ENCODE measurements at regions not wholly inside any gene's neighbourhood (a gene's known extent, or its start where the extent isn't known, plus 50 kb on each side); places are given as distances from the start of the nearest gene placed in this dataset.

GRCh38 chr5:10842823-10843222, 81.8 kb upstream of the DAP start:
- Histone ChIP-seq H3K27me3 (replicated peaks in 1 of 4; ENCODE audit: control extremely low read depth in 1 of 4, control insufficient read depth in 3 of 4, insufficient read depth in 4 of 4, low read length in 3 of 4) (no peaks in the 10 kb centered on the region), H2AFZ (ENCODE audit: insufficient read depth, low read depth, low read length, poor library complexity, severe bottlenecking) (no peak overlapping the region), H3K9ac (ENCODE audit: low read length) (no peak overlapping the region), H3K9me3 (ENCODE audit: control extremely low read depth in 1 of 3, control insufficient read depth in 2 of 3, insufficient read depth in 1 of 3, low read length in 2 of 3) (peaks cover 0 to 9% (median 6%) of the 10 kb centered on the region in 3 donors), H4K20me1 (ENCODE audit: control insufficient read depth, insufficient read depth, low read length, poor library complexity, severe bottlenecking) (no peaks in the 10 kb centered on the region), H3K36me3 (replicated peaks in 1 of 2; ENCODE audit: control extremely low read depth in 1 of 2, control insufficient read depth in 1 of 2, extremely low read depth in 1 of 2, insufficient read depth in 2 of 2, low read length in 1 of 2) (no peaks in the 10 kb centered on the region), H3K4me1 (ENCODE audit: control insufficient read depth in 2 of 2, insufficient read depth in 2 of 2, low read length in 2 of 2) (no peaks in the 10 kb centered on the region), H3K27ac (ENCODE audit: low read length in 2 of 2) (no peak overlapping the region), H3K79me2 (ENCODE audit: control insufficient read depth, insufficient read depth, low read length) (no peaks in the 10 kb centered on the region), H3K4me2 (replicated peaks; ENCODE audit: low read depth, low read length, poor library complexity, severe bottlenecking) (no peak overlapping the region), H3K4me3 (ENCODE audit: control extremely low read depth in 1 of 5, extremely low read depth in 1 of 5, insufficient read depth in 1 of 5, low read depth in 2 of 5, low read length in 4 of 5) (no peak overlapping the region)
- WGBS (ENCODE audit: insufficient coverage): 90% methylated on average over 2 of the region's 3 CpGs
- POLR2A ChIA-PET: no interaction called here
- TF ChIP-seq EZH2 (IDR thresholded peaks at IDR 0.05; ENCODE audit: borderline replicate concordance, insufficient read depth, low read depth, low read length, poor library complexity, severe bottlenecking): no peak
- TF ChIP-seq, protein P1, sequence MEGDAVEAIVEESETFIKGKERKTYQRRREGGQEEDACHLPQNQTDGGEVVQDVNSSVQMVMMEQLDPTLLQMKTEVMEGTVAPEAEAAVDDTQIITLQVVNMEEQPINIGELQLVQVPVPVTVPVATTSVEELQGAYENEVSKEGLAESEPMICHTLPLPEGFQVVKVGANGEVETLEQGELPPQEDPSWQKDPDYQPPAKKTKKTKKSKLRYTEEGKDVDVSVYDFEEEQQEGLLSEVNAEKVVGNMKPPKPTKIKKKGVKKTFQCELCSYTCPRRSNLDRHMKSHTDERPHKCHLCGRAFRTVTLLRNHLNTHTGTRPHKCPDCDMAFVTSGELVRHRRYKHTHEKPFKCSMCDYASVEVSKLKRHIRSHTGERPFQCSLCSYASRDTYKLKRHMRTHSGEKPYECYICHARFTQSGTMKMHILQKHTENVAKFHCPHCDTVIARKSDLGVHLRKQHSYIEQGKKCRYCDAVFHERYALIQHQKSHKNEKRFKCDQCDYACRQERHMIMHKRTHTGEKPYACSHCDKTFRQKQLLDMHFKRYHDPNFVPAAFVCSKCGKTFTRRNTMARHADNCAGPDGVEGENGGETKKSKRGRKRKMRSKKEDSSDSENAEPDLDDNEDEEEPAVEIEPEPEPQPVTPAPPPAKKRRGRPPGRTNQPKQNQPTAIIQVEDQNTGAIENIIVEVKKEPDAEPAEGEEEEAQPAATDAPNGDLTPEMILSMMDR (IDR thresholded peaks at IDR 0.05): no peak
- Mint-ChIP-seq H3K27ac (no peak overlapping the region), H3K4me1 (no peaks in the 10 kb centered on the region), H3K27me3 (peaks cover 33% of the 10 kb centered on the region), H3K4me3 (no peak overlapping the region), H3K9me3 (ENCODE audit: insufficient read depth) (peaks cover 5% of the 10 kb centered on the region)
- DNase-seq (no peak), ATAC-seq (ENCODE audit: low read depth) (no peak)
- intact Hi-C loops (cut with micrococcal nuclease): no loop called here
- CTCF ChIA-PET: interaction anchor here (1.5 kb wide), 1 partner anchor 12 kb away, joined by 3 read pairs; no protein-coding TSS in a partner anchor

DNA sequence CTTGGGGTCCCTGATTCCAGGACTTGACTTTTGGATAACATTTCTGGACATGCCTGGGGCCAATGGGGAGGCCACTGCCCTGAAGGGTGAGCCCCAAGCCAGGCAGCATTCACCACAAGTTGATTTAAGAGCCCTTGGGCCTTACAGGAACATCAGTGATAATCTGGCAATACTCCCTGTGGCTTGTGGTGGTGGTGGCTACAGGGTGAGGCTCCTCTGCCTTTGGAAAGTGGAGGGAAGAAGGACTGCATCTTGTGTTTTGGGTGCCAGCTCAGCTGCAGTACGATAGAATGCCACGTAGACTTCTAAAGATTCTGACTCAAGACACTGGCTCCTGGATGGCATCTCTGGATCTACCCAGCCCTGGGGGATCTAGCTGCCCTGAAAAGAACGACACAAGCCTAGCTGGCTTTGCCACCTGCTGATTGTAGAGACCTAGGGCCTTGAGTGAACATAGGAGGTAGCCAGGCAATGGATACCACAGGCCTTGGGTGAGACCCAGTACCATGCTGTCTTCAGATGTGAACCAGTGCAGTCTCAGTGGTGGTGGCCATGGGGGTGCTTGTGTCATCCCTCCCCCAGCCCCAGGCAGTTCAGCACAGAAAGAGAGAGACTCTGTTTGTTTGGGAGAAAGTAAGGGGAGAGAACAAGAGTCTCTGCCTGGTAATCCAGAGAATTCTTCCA, 79.0 kb upstream of the DAP start:
- Mint-ChIP-seq H3K27ac (no peak overlapping the region), H3K4me1 (no peaks in the 10 kb centered on the region), H3K4me3 (no peak overlapping the region), H3K27me3 (peaks cover 23% of the 10 kb centered on the region), H3K9me3 (ENCODE audit: insufficient read depth) (peaks cover 3% of the 10 kb centered on the region)
- Histone ChIP-seq H3K36me3 (replicated peaks in 1 of 2; ENCODE audit: control extremely low read depth in 1 of 2, control insufficient read depth in 1 of 2, extremely low read depth in 1 of 2, insufficient read depth in 2 of 2, low read length in 1 of 2) (no peaks in the 10 kb centered on the region), H2AFZ (ENCODE audit: insufficient read depth, low read depth, low read length, poor library complexity, severe bottlenecking) (no peak overlapping the region), H4K20me1 (ENCODE audit: control insufficient read depth, insufficient read depth, low read length, poor library complexity, severe bottlenecking) (no peaks in the 10 kb centered on the region), H3K27ac (ENCODE audit: low read length in 2 of 2) (no peak overlapping the region), H3K4me2 (replicated peaks; ENCODE audit: low read depth, low read length, poor library complexity, severe bottlenecking) (no peak overlapping the region), H3K9me3 (ENCODE audit: control extremely low read depth in 1 of 3, control insufficient read depth in 2 of 3, insufficient read depth in 1 of 3, low read length in 2 of 3) (peaks cover 0 to 9% (median 6%) of the 10 kb centered on the region in 3 donors), H3K27me3 (replicated peaks in 1 of 4; ENCODE audit: control extremely low read depth in 1 of 4, control insufficient read depth in 3 of 4, insufficient read depth in 4 of 4, low read length in 3 of 4) (no peaks in the 10 kb centered on the region), H3K79me2 (ENCODE audit: control insufficient read depth, insufficient read depth, low read length) (no peaks in the 10 kb centered on the region), H3K9ac (ENCODE audit: low read length) (no peak overlapping the region), H3K4me3 (ENCODE audit: control extremely low read depth in 1 of 5, extremely low read depth in 1 of 5, insufficient read depth in 1 of 5, low read depth in 2 of 5, low read length in 4 of 5) (no peak overlapping the region), H3K4me1 (ENCODE audit: control insufficient read depth in 2 of 2, insufficient read depth in 2 of 2, low read length in 2 of 2) (no peaks in the 10 kb centered on the region)
- TF ChIP-seq, protein P1 (IDR thresholded peaks at IDR 0.05): no peak
- no peak for TF ChIP-seq EZH2 (IDR thresholded peaks at IDR 0.05; ENCODE audit: borderline replicate concordance, insufficient read depth, low read depth, low read length, poor library complexity, severe bottlenecking)
- POLR2A ChIA-PET: no interaction called here
- CTCF ChIA-PET: no interaction called here
- intact Hi-C loops (cut with micrococcal nuclease): no loop called here
- 83% methylated on average over 3 of the region's 3 CpGs for WGBS (ENCODE audit: insufficient coverage)
- no peak for DNase-seq
- no peak for ATAC-seq (ENCODE audit: low read depth)
